ENCODE measurements at regions not wholly inside any gene's neighbourhood (a gene's known extent, or its start where the extent isn't known, plus 50 kb on each side); places are given as distances from the start of the nearest gene placed in this dataset.

DNA sequence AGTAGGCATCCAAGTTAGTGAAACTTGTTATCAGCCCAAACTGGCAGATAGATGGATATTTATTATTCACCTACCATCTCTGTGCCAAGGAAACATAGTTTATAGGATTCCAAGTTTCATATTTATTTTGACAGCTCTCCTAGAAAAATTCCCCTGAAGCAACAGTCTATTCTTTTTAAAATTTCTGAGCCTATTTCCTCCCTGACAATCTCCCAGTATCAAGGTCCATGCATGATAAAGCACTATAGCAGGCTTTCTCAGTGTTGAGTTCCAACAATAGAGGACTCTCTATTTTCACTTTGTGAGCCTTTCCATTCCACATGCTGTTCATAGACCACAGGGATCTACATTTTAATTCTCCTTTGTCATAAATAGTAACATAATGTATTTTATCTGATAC is 312.6 kb downstream of the SLITRK6 start:
- no peaks in the 10 kb centered on the region for H3K36me3 Mint-ChIP-seq (ENCODE audit: insufficient read depth)
- DNase-seq (no peak), ATAC-seq (no peak)
- no peaks in the 10 kb centered on the region for H3K27me3 Mint-ChIP-seq (ENCODE audit: low read depth)
- H3K4me1 Mint-ChIP-seq (ENCODE audit: low read depth), result no peaks in the 10 kb centered on the region
- H3K4me3 Mint-ChIP-seq, result no peak overlapping the region
- H3K9me3 Mint-ChIP-seq, result no peaks in the 10 kb centered on the region

DNA sequence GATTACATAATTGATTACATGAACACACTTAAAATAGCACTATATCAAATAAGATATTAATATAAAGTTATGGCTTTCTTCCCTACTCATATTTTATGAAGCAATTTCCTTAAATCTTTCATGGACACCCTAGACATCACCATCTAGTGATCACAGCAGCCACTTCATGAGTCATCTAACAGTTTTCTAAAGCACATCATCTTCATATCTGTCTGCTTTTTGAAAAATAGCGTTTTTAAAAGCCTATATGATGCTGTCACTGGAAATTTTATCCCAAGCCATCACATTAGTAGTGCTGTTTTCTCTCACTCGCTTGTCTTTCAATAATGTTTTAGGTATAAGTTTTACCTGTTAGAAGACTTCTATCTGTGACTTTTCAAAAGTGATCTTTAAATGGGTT is 326.1 kb downstream of the SLITRK6 start:
- DNase-seq, result no peak
- Mint-ChIP-seq H3K4me3 (no peak overlapping the region), H3K9me3 (peaks cover 3% of the 10 kb centered on the region), H3K36me3 (ENCODE audit: insufficient read depth) (no peaks in the 10 kb centered on the region), H3K27me3 (ENCODE audit: low read depth) (no peaks in the 10 kb centered on the region), H3K4me1 (ENCODE audit: low read depth) (no peaks in the 10 kb centered on the region)
- no peak for ATAC-seq

- Mint-ChIP-seq H3K4me1 (ENCODE audit: low read depth) (no peaks in the 10 kb centered on the region), H3K9me3 (peaks cover 3% of the 10 kb centered on the region), H3K36me3 (ENCODE audit: insufficient read depth) (no peaks in the 10 kb centered on the region), H3K27me3 (ENCODE audit: low read depth) (no peaks in the 10 kb centered on the region), H3K4me3 (no peak overlapping the region)
- ATAC-seq (no peak), DNase-seq (no peak)
Observed at GRCh38 chr13:85469320-85469719, 329.9 kb downstream of the SLITRK6 start.

DNA sequence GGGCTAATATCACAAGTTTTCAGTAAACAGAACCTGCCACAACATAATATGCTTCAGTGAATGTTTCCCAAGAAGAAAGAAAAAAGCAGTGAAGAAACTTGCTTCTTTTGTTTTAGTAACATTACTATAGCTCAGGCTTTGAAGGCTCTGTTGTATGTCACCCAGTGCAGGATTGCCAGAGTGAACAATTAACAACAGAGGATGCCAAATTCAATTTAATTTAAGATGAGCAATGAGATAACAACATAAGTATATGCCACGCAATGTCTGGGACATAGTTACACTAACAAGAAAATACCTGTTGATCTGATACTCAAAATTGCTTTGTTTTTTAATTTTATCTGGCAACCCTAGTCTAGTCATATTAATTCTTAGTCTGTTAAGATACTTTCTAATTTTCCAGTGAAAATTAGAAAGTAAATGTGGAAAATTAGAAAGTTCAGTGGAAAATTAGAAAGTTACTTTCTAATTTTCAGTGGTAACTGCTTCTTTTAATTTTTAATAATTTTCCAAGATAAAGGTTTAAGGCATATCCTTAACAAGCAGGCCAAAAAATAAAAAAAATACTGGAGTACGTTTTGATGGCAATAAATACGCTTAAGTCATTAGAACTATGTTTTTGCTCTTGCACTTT is 336.3 kb downstream of the SLITRK6 start:
- Mint-ChIP-seq H3K27me3 (ENCODE audit: low read depth) (no peaks in the 10 kb centered on the region), H3K4me1 (ENCODE audit: low read depth) (no peaks in the 10 kb centered on the region), H3K36me3 (ENCODE audit: insufficient read depth) (no peaks in the 10 kb centered on the region), H3K4me3 (no peak overlapping the region), H3K9me3 (peaks cover 9% of the 10 kb centered on the region)
- ATAC-seq (no peak), DNase-seq (no peak)

- peaks cover 14% of the 10 kb centered on the region for H3K9me3 Mint-ChIP-seq
- H3K36me3 Mint-ChIP-seq (ENCODE audit: insufficient read depth), result no peaks in the 10 kb centered on the region
- no peaks in the 10 kb centered on the region for H3K27me3 Mint-ChIP-seq (ENCODE audit: low read depth)
- H3K4me3 Mint-ChIP-seq, result no peak overlapping the region
- ATAC-seq, result no peak
- H3K4me1 Mint-ChIP-seq (ENCODE audit: low read depth), result no peaks in the 10 kb centered on the region
- no peak for DNase-seq
Observed at GRCh38 chr13:85461621-85462020, 337.6 kb downstream of the SLITRK6 start.

- H3K4me3 Mint-ChIP-seq, result no peak overlapping the region
- ATAC-seq (no peak), DNase-seq (no peak)
- peaks cover 6% of the 10 kb centered on the region for H3K9me3 Mint-ChIP-seq
- H3K4me1 Mint-ChIP-seq (ENCODE audit: low read depth), result no peaks in the 10 kb centered on the region
- no peaks in the 10 kb centered on the region for H3K27me3 Mint-ChIP-seq (ENCODE audit: low read depth)
- H3K36me3 Mint-ChIP-seq (ENCODE audit: insufficient read depth), result no peaks in the 10 kb centered on the region
Observed at GRCh38 chr13:85445534-85445933, 353.7 kb downstream of the SLITRK6 start.

GRCh38 chr13:85441975-85442374 is 357.2 kb downstream of the SLITRK6 start:
- Mint-ChIP-seq H3K36me3 (ENCODE audit: insufficient read depth) (no peaks in the 10 kb centered on the region), H3K4me3 (no peak overlapping the region), H3K9me3 (peaks cover 6% of the 10 kb centered on the region), H3K27me3 (ENCODE audit: low read depth) (no peaks in the 10 kb centered on the region), H3K4me1 (ENCODE audit: low read depth) (no peaks in the 10 kb centered on the region)
- DNase-seq (no peak), ATAC-seq (no peak)

- no peaks in the 10 kb centered on the region for H3K27me3 Mint-ChIP-seq (ENCODE audit: low read depth)
- no peaks in the 10 kb centered on the region for H3K4me1 Mint-ChIP-seq (ENCODE audit: low read depth)
- DNase-seq, result no peak
- no peak for ATAC-seq
- H3K9me3 Mint-ChIP-seq, result peaks cover 6% of the 10 kb centered on the region
- no peak overlapping the region for H3K4me3 Mint-ChIP-seq
- no peaks in the 10 kb centered on the region for H3K36me3 Mint-ChIP-seq (ENCODE audit: insufficient read depth)
Observed at GRCh38 chr13:85441364-85441763, 357.9 kb downstream of the SLITRK6 start.

DNA sequence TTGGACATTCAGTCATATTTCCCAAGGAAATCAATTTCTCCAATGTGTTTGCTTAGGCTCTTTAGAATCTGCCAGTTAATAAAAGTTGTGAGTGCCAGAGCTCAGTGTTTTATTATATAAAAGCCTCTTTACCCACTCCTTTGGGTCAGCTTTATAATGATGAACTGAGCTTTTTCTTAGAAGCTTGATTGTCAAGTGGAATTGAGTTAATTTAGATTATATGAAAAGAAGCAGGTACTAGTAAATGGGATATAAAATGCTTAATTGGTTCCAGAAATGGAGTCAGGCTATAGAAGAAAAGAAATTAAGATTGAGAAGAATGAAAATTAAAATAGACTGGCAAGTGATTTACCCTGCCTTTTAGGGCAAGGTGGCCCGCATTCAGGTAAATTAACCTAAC is 363.2 kb downstream of the SLITRK6 start:
- Mint-ChIP-seq H3K36me3 (ENCODE audit: insufficient read depth) (no peaks in the 10 kb centered on the region), H3K27me3 (ENCODE audit: low read depth) (no peaks in the 10 kb centered on the region), H3K4me3 (no peak overlapping the region), H3K4me1 (ENCODE audit: low read depth) (no peaks in the 10 kb centered on the region), H3K9me3 (no peaks in the 10 kb centered on the region)
- DNase-seq (no peak), ATAC-seq (no peak)

- Mint-ChIP-seq H3K4me3 (no peak overlapping the region), H3K4me1 (ENCODE audit: low read depth) (no peaks in the 10 kb centered on the region), H3K9me3 (no peaks in the 10 kb centered on the region), H3K36me3 (ENCODE audit: insufficient read depth) (no peaks in the 10 kb centered on the region), H3K27me3 (ENCODE audit: low read depth) (no peaks in the 10 kb centered on the region)
- no peak for DNase-seq
- no peak for ATAC-seq
Observed at GRCh38 chr13:85434927-85435326, 364.3 kb downstream of the SLITRK6 start.

GRCh38 chr13:85432881-85433280 is 366.3 kb downstream of the SLITRK6 start:
- H3K9me3 Mint-ChIP-seq, result no peaks in the 10 kb centered on the region
- H3K4me3 Mint-ChIP-seq, result no peak overlapping the region
- no peak for ATAC-seq
- no peaks in the 10 kb centered on the region for H3K27me3 Mint-ChIP-seq (ENCODE audit: low read depth)
- H3K4me1 Mint-ChIP-seq (ENCODE audit: low read depth), result no peaks in the 10 kb centered on the region
- DNase-seq, result no peak
- H3K36me3 Mint-ChIP-seq (ENCODE audit: insufficient read depth), result no peaks in the 10 kb centered on the region

- H3K9me3 Mint-ChIP-seq, result no peaks in the 10 kb centered on the region
- no peak for ATAC-seq
- no peak for DNase-seq
- H3K36me3 Mint-ChIP-seq (ENCODE audit: insufficient read depth), result no peaks in the 10 kb centered on the region
- H3K27me3 Mint-ChIP-seq (ENCODE audit: low read depth), result no peaks in the 10 kb centered on the region
- H3K4me3 Mint-ChIP-seq, result no peak overlapping the region
- no peaks in the 10 kb centered on the region for H3K4me1 Mint-ChIP-seq (ENCODE audit: low read depth)
Observed at GRCh38 chr13:85431720-85432119, 367.5 kb downstream of the SLITRK6 start.

DNA sequence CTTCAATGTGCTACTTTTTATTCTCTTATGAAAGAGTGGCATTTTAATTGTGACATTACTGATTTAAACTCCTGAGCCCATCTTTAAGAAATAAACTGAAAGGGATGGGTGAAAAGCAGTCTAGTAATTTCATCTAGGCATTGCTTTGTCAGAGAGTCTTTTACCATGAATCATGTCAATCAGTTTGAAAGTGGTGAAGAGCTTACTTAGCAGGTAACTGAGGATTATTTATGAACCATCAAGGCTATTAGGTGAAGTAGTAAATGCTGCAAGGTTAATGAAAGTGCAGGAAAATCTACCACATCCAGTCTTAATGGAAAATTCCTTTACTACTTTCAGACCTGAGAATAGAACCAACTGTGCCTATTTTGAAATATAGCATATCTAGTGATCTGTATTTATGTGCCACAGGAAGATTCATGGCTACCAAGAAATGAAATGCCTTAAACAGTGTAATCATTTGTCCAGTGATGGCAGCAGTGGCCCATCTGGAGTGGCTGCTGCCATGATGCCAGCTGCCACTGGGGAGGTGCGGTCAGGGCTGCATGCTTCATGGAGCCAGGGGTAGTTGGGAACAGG is 368.9 kb downstream of the SLITRK6 start:
- DNase-seq (no peak), ATAC-seq (no peak)
- Mint-ChIP-seq H3K4me3 (no peak overlapping the region), H3K36me3 (ENCODE audit: insufficient read depth) (no peaks in the 10 kb centered on the region), H3K27me3 (ENCODE audit: low read depth) (no peaks in the 10 kb centered on the region), H3K4me1 (ENCODE audit: low read depth) (no peaks in the 10 kb centered on the region), H3K9me3 (no peaks in the 10 kb centered on the region)

GRCh38 chr13:85427416-85427815 is 371.8 kb downstream of the SLITRK6 start:
- Mint-ChIP-seq H3K36me3 (ENCODE audit: insufficient read depth) (no peaks in the 10 kb centered on the region), H3K4me3 (no peak overlapping the region), H3K27me3 (ENCODE audit: low read depth) (no peaks in the 10 kb centered on the region), H3K9me3 (no peaks in the 10 kb centered on the region), H3K4me1 (ENCODE audit: low read depth) (no peaks in the 10 kb centered on the region)
- ATAC-seq, result no peak
- no peak for DNase-seq

GRCh38 chr13:85420136-85420535 is 379.1 kb downstream of the SLITRK6 start:
- peaks cover 3% of the 10 kb centered on the region for H3K9me3 Mint-ChIP-seq
- H3K27me3 Mint-ChIP-seq (ENCODE audit: low read depth), result no peaks in the 10 kb centered on the region
- ATAC-seq (no peak), DNase-seq (no peak)
- H3K4me1 Mint-ChIP-seq (ENCODE audit: low read depth), result no peaks in the 10 kb centered on the region
- H3K4me3 Mint-ChIP-seq, result no peak overlapping the region
- H3K36me3 Mint-ChIP-seq (ENCODE audit: insufficient read depth), result no peaks in the 10 kb centered on the region

Measured in activated T-cell treated with anti-CD3 and anti-CD28 coated beads, Interleukin-2, amount 50 U/mL, for 4 hours (primary cell).